Endothelial cell of umbilical vein (primary cell): ENCODE measurements at regions not wholly inside any gene's neighbourhood (a gene's known extent, or its start where the extent isn't known, plus 50 kb on each side); places are given as distances from the start of the nearest gene placed in this dataset.

Experiments used
- CTCF ChIP-seq, 2 donors: IDR thresholded peaks; 1 replicate in 1 of 2; 2 replicates in 1 of 2; pipeline ENCODE4 v1.5.1; 2011; ENCODE audit warnings: low read length in 2 of 2, mild to moderate bottlenecking in 2 of 2, moderate library complexity in 2 of 2, control low read depth in 1 of 2, inconsistent platforms in 1 of 2, low read depth in 1 of 2; ENCODE audit not compliant: insufficient read depth in 1 of 2; ENCODE audit errors: extremely low read depth in 1 of 2
- POLR2AphosphoS5 ChIP-seq: IDR thresholded peaks from 2 replicates; pipeline ENCODE4 v1.6.1; 2012; ENCODE audit warnings: low read depth, mild to moderate bottlenecking, control low read depth, low read length, moderate library complexity; ENCODE audit not compliant: insufficient read depth

- TF ChIP-seq POLR2AphosphoS5 = no peak
- no peak for TF ChIP-seq CTCF (IDR thresholded peaks at IDR 0.05; ENCODE audit: extremely low read depth in 1 of 2, insufficient read depth in 1 of 2, low read depth in 1 of 2, low read length in 2 of 2)
Observed at GRCh38 chr5:130796032-130796431, 369.0 kb downstream of the HINT1 start.
